ENCODE measurements at regions not wholly inside any gene's neighbourhood (a gene's known extent, or its start where the extent isn't known, plus 50 kb on each side); places are given as distances from the start of the nearest gene placed in this dataset.

DNA sequence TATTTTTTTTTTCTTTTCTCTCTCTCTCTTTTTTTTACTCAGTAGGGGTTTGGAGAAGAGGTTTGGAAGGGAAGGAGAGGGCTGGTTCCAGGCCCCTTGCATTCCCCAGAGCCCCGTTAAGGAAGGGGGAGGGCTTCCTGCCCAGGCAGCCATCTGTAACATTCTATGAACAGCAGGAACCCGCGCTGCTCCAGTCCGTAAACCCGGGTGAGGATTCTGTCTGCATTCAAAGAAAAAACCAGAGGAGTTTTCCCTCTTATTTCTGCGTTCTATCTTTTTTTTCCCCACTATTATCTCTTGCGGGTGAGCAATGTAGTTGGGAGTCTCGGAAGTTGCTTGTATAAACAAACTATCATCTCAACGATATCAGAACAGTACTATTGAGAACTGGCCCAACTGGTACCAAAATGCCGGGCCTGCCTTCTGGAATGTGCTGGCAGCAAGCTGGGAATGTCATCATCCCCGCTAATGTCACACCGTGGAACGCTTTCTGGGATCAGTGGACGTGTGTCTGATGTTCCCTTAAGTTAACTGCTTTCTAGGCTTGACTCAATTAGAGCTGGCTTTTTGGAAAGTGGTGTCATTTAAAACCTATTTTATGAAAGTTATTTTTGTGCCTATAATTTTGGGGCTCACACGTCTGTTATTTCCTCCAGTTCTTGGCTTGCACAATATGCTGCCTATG is 153.1 kb upstream of the MEOX2 start (continued):
- TF ChIP-seq, protein P1, sequence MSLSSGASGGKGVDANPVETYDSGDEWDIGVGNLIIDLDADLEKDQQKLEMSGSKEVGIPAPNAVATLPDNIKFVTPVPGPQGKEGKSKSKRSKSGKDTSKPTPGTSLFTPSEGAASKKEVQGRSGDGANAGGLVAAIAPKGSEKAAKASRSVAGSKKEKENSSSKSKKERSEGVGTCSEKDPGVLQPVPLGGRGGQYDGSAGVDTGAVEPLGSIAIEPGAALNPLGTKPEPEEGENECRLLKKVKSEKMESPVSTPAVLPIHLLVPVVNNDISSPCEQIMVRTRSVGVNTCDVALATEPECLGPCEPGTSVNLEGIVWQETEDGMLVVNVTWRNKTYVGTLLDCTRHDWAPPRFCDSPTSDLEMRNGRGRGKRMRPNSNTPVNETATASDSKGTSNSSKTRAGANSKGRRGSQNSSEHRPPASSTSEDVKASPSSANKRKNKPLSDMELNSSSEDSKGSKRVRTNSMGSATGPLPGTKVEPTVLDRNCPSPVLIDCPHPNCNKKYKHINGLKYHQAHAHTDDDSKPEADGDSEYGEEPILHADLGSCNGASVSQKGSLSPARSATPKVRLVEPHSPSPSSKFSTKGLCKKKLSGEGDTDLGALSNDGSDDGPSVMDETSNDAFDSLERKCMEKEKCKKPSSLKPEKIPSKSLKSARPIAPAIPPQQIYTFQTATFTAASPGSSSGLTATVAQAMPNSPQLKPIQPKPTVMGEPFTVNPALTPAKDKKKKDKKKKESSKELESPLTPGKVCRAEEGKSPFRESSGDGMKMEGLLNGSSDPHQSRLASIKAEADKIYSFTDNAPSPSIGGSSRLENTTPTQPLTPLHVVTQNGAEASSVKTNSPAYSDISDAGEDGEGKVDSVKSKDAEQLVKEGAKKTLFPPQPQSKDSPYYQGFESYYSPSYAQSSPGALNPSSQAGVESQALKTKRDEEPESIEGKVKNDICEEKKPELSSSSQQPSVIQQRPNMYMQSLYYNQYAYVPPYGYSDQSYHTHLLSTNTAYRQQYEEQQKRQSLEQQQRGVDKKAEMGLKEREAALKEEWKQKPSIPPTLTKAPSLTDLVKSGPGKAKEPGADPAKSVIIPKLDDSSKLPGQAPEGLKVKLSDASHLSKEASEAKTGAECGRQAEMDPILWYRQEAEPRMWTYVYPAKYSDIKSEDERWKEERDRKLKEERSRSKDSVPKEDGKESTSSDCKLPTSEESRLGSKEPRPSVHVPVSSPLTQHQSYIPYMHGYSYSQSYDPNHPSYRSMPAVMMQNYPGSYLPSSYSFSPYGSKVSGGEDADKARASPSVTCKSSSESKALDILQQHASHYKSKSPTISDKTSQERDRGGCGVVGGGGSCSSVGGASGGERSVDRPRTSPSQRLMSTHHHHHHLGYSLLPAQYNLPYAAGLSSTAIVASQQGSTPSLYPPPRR (CRISPR knock-in tag; IDR thresholded peaks at IDR 0.05; ENCODE audit: borderline replicate concordance) = no peak
- TF ChIP-seq, protein P2, sequence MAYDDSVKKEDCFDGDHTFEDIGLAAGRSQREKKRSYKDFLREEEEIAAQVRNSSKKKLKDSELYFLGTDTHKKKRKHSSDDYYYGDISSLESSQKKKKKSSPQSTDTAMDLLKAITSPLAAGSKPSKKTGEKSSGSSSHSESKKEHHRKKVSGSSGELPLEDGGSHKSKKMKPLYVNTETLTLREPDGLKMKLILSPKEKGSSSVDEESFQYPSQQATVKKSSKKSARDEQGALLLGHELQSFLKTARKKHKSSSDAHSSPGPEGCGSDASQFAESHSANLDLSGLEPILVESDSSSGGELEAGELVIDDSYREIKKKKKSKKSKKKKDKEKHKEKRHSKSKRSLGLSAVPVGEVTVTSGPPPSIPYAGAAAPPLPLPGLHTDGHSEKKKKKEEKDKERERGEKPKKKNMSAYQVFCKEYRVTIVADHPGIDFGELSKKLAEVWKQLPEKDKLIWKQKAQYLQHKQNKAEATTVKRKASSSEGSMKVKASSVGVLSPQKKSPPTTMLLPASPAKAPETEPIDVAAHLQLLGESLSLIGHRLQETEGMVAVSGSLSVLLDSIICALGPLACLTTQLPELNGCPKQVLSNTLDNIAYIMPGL (CRISPR knock-in tag; IDR thresholded peaks at IDR 0.05) = no peak
- TF ChIP-seq KDM2B (CRISPR knock-in tag; IDR thresholded peaks at IDR 0.05) (no peak), NR1H2 (CRISPR knock-in tag; IDR thresholded peaks at IDR 0.05) (no peak)
